H1 (cell line): ENCODE measurements at regions not wholly inside any gene's neighbourhood (a gene's known extent, or its start where the extent isn't known, plus 50 kb on each side); places are given as distances from the start of the nearest gene placed in this dataset.

Source experiments
- CTCF ChIA-PET: fragments of 300-600 bp; sonication (Branson Sonifier 250); formaldehyde crosslinking; loops from one replicate; lab custom pipeline; 2021; ENCODE audit not compliant: partially characterized antibody; lab: Charles Lee
- POLR2A ChIA-PET: fragments of 300-600 bp; sonication (Branson Sonifier 250); formaldehyde crosslinking; loops from one replicate; lab custom pipeline; 2021; ENCODE audit warnings: inconsistent platforms; ENCODE audit not compliant: partially characterized antibody; lab: Charles Lee
- DNase-seq, 2 experiments: peaks; one replicate each; pipeline versions ENCODE4 v3.0.0 to v3.0.0-alpha.2; 2010 to 2022; ENCODE audit warnings: low spot score in 2 of 2, low read depth in 1 of 2, mixed read lengths in 1 of 2
- FAIRE-seq: peaks from 2 replicates; lab custom pipeline; 2011; peaks lifted over from hg19 to GRCh38; lab: Jason Lieb, UNC
- H2AFZ ChIP-seq: 2 replicates; pipeline ENCODE4 v1.8.1; 2012; ENCODE audit warnings: low read length, inconsistent platforms
- H2AK5ac ChIP-seq: 2 replicates; pipeline ENCODE4 v1.6.1; 2013; ENCODE audit warnings: low read depth, low read length
- H2BK120ac ChIP-seq: replicated peaks from 2 replicates; pipeline ENCODE3; 2013; ENCODE audit warnings: low read depth, low read length, inconsistent platforms
- H2BK12ac ChIP-seq: 2 replicates; pipeline ENCODE4 v1.6.1; 2013; ENCODE audit warnings: low read depth, low read length
- H2BK15ac ChIP-seq: 2 replicates; pipeline ENCODE4 v1.6.1; 2013; ENCODE audit warnings: low read length
- H2BK20ac ChIP-seq: 2 replicates; pipeline ENCODE4 v1.6.1; 2013; ENCODE audit warnings: low read length
- H2BK5ac ChIP-seq: 2 replicates; pipeline ENCODE4 v1.6.1; 2013; ENCODE audit warnings: low read depth, low read length
- H3K14ac ChIP-seq: 2 replicates; pipeline ENCODE4 v1.6.1; 2013; ENCODE audit warnings: inconsistent platforms; ENCODE audit not compliant: insufficient read length
- H3K18ac ChIP-seq: 2 replicates; pipeline ENCODE4 v1.6.1; 2013; ENCODE audit warnings: low read length; ENCODE audit errors: extremely low read depth
- H3K23ac ChIP-seq: 2 replicates; pipeline ENCODE4 v1.6.1; 2013; ENCODE audit warnings: inconsistent platforms; ENCODE audit not compliant: insufficient read length
- H3K23me2 ChIP-seq: 2 replicates; pipeline ENCODE4 v1.6.1; 2013; ENCODE audit warnings: low read depth, low read length
- H3K27ac ChIP-seq: 2 replicates; pipeline ENCODE4 v1.6.1; 2011; ENCODE audit warnings: low read depth, low read length, inconsistent platforms
- H3K27me3 ChIP-seq, 4 experiments: replicated peaks in 1 of 4; 1 replicate in 1 of 4; 2 replicates in 3 of 4; pipeline versions ENCODE4 v1.6.1 to v1.8.1; 2011 to 2013; ENCODE audit warnings: low read length in 3 of 4, mild to moderate bottlenecking in 3 of 4, inconsistent platforms in 2 of 4, mixed read lengths in 2 of 4, moderate library complexity in 1 of 4; ENCODE audit not compliant: control insufficient read depth in 3 of 4, insufficient read depth in 3 of 4; ENCODE audit errors: extremely low read depth in 1 of 4
- H3K36me3 ChIP-seq, 4 experiments: 2 replicates each; pipeline versions ENCODE4 v1.6.1 to v1.8.1; 2011 to 2013; ENCODE audit warnings: mild to moderate bottlenecking in 4 of 4, low read length in 3 of 4, moderate library complexity in 2 of 4, control low read depth in 1 of 4, inconsistent platforms in 1 of 4; ENCODE audit not compliant: insufficient read depth in 4 of 4, control insufficient read depth in 2 of 4
- H3K4ac ChIP-seq: replicated peaks from 2 replicates; pipeline ENCODE3; 2013; ENCODE audit warnings: low read length, low read depth, mixed read lengths, inconsistent platforms; ENCODE audit not compliant: insufficient read length
- H3K4me1 ChIP-seq, 4 experiments: replicated peaks in 1 of 4; 1 replicate in 1 of 4; 2 replicates in 3 of 4; pipeline versions ENCODE4 v1.6.1 to v1.8.1; 2011 to 2013; ENCODE audit warnings: low read length in 3 of 4, inconsistent platforms in 2 of 4, mixed read lengths in 1 of 4; ENCODE audit not compliant: insufficient read depth in 4 of 4, control insufficient read depth in 3 of 4
- H3K4me2 ChIP-seq, 2 experiments: 2 replicates each; pipeline versions ENCODE4 v1.6.1 to v1.8.1; 2011 to 2013; ENCODE audit warnings: low read depth in 2 of 2, low read length in 2 of 2, control low read depth in 1 of 2, inconsistent platforms in 1 of 2, mild to moderate bottlenecking in 1 of 2; ENCODE audit not compliant: insufficient read depth in 1 of 2
- H3K4me3 ChIP-seq, 4 experiments: fragments of 200-600, 300-600 bp in 1 of 4; sonication (generic), shearing (Covaris generic), sonication (Bioruptor Twin) in 1 of 4; 2 replicates each; pipeline versions ENCODE4 v1.5.1 to v1.8.1; 2011 to 2016; ENCODE audit warnings: low read length in 4 of 4, low read depth in 3 of 4, control low read depth in 2 of 4, inconsistent platforms in 2 of 4, mild to moderate bottlenecking in 2 of 4, mixed read lengths in 1 of 4, moderate library complexity in 1 of 4; ENCODE audit not compliant: insufficient read depth in 2 of 4; ENCODE audit errors: extremely low read depth in 1 of 4
- H3K56ac ChIP-seq: replicated peaks from 2 replicates; pipeline ENCODE3; 2013; ENCODE audit warnings: low read depth, mild to moderate bottlenecking, mixed read lengths, low read length, inconsistent platforms; ENCODE audit not compliant: insufficient read length
- H3K79me1 ChIP-seq: 2 replicates; pipeline ENCODE4 v1.6.1; 2013; ENCODE audit warnings: low read depth, low read length, control low read depth
- H3K79me2 ChIP-seq, 2 experiments: 2 replicates each; pipeline versions ENCODE4 v1.6.1 to v1.8.1; 2012 to 2013; ENCODE audit warnings: low read length in 2 of 2, mild to moderate bottlenecking in 2 of 2, inconsistent platforms in 1 of 2; ENCODE audit not compliant: insufficient read depth in 2 of 2, control insufficient read depth in 1 of 2
- H3K9ac ChIP-seq, 4 experiments: replicated peaks in 1 of 4; 1 replicate in 1 of 4; 2 replicates in 3 of 4; pipeline versions ENCODE4 v1.6.1 to v1.8.1; 2011 to 2013; ENCODE audit warnings: low read depth in 3 of 4, low read length in 3 of 4, control low read depth in 2 of 4, mild to moderate bottlenecking in 2 of 4, moderate library complexity in 2 of 4, inconsistent platforms in 1 of 4; ENCODE audit errors: extremely low read depth in 1 of 4
- H3K9me3 ChIP-seq, 2 experiments: 2 replicates each; pipeline versions ENCODE4 v1.6.1 to v1.8.1; 2012 to 2013; ENCODE audit warnings: mild to moderate bottlenecking in 2 of 2, moderate library complexity in 2 of 2, control low read depth in 1 of 2, inconsistent platforms in 1 of 2, low read depth in 1 of 2, low read length in 1 of 2, mixed read lengths in 1 of 2; ENCODE audit not compliant: insufficient read depth in 2 of 2
- H4K20me1 ChIP-seq, 2 experiments: replicated peaks in 1 of 2; 2 replicates each; pipeline versions ENCODE3 to v1.8.1; 2011 to 2013; ENCODE audit warnings: inconsistent platforms in 2 of 2, low read length in 2 of 2, mild to moderate bottlenecking in 1 of 2; ENCODE audit not compliant: insufficient read depth in 2 of 2, control insufficient read depth in 1 of 2
- H4K5ac ChIP-seq: 2 replicates; pipeline ENCODE4 v1.6.1; 2013; ENCODE audit warnings: low read length, low read depth, mixed read lengths, inconsistent platforms; ENCODE audit not compliant: insufficient read length
- H4K8ac ChIP-seq: 2 replicates; pipeline ENCODE4 v1.8.0; 2013; ENCODE audit warnings: mild to moderate bottlenecking, moderate library complexity, low read length, inconsistent platforms; ENCODE audit not compliant: insufficient read depth; ENCODE audit errors: extremely low read depth
- H4K91ac ChIP-seq: replicated peaks from 2 replicates; pipeline ENCODE3; 2013; ENCODE audit warnings: low read length, mixed read lengths, inconsistent platforms; ENCODE audit not compliant: insufficient read length
- CBX8 ChIP-seq: fragments of 300-800, 300-1000 bp; sonication (generic); IDR thresholded peaks from 2 replicates; pipeline ENCODE4 v1.7.1; 2016; ENCODE audit warnings: low read depth, low read length, borderline replicate concordance
- CHD2 ChIP-seq: IDR thresholded peaks from 2 replicates; pipeline ENCODE4 v1.6.1; 2012; ENCODE audit warnings: low read length, improper control_type of control experiment
- CREB1 ChIP-seq: IDR thresholded peaks from 2 replicates; pipeline ENCODE4 v1.6.1; 2012; ENCODE audit warnings: inconsistent platforms
- CTBP2 ChIP-seq: IDR thresholded peaks from 2 replicates; pipeline ENCODE4 v1.7.0; 2011; ENCODE audit warnings: borderline replicate concordance, mild to moderate bottlenecking, moderate library complexity, mixed read lengths, low read length; ENCODE audit not compliant: insufficient read depth, insufficient read length
- EP300 ChIP-seq, 2 experiments: IDR thresholded peaks; 1 replicate in 1 of 2; 2 replicates in 1 of 2; pipeline ENCODE4 v1.6.1; 2011 to 2012; ENCODE audit warnings: low read depth in 2 of 2, low read length in 2 of 2, mild to moderate bottlenecking in 2 of 2, borderline replicate concordance in 1 of 2, inconsistent platforms in 1 of 2, moderate library complexity in 1 of 2
- JUN ChIP-seq: IDR thresholded peaks from 2 replicates; pipeline ENCODE4 v1.6.1; 2011; ENCODE audit warnings: low read depth, mild to moderate bottlenecking, improper control_type of control experiment, low read length
- MAFK ChIP-seq: IDR thresholded peaks from 2 replicates; pipeline ENCODE4 v1.6.1; 2012; ENCODE audit warnings: low read depth, mild to moderate bottlenecking, improper control_type of control experiment, low read length
- NRF1 ChIP-seq: IDR thresholded peaks from 2 replicates; pipeline ENCODE4 v1.6.1; 2011; ENCODE audit warnings: mild to moderate bottlenecking, low read depth, low read length, improper control_type of control experiment
- RAD21 ChIP-seq, 2 experiments: IDR thresholded peaks in 1 of 2; conservative IDR thresholded peaks in 1 of 2; 2 replicates each; pipeline ENCODE4 v1.6.1; 2011; ENCODE audit warnings: low read depth in 2 of 2, low read length in 2 of 2, improper control_type of control experiment in 1 of 2, inconsistent platforms in 1 of 2, mild to moderate bottlenecking in 1 of 2, moderate library complexity in 1 of 2
- SP4 ChIP-seq: IDR thresholded peaks from 2 replicates; pipeline ENCODE4 v1.6.1; 2012; ENCODE audit warnings: low read length, inconsistent platforms
- SRF ChIP-seq: IDR thresholded peaks from 2 replicates; pipeline ENCODE4 v1.6.1; 2011; ENCODE audit warnings: mild to moderate bottlenecking, low read depth, low read length, moderate library complexity
- TEAD4 ChIP-seq: IDR thresholded peaks from 2 replicates; pipeline ENCODE4 v1.6.1; 2012; ENCODE audit warnings: low read depth, low read length, inconsistent platforms, mixed read lengths
- WGBS, 2 experiments: shearing (Covaris generic) in 1 of 2; methylation state at CpG; one replicate each; pipeline versions ENCODE4 v1.1.6 to v1.1.7; 2013 to 2015; ENCODE audit warnings: low lambda C conversion rate in 2 of 2, mixed read lengths in 2 of 2, inconsistent platforms in 1 of 2, low coverage in 1 of 2, missing lambda C conversion rate in 1 of 2; ENCODE audit not compliant: insufficient replicate concordance in 2 of 2, insufficient coverage in 1 of 2, insufficient read length in 1 of 2; ENCODE audit errors: extremely low coverage in 1 of 2, missing lambda C conversion rate in 1 of 2; 5-methylcytosine and 5-hydroxymethylcytosine counted together
- TF ChIP-seq, protein P1 (sequence below): IDR thresholded peaks from 2 replicates; pipeline ENCODE4 v1.6.1; 2012; ENCODE audit warnings: inconsistent platforms

DNA sequence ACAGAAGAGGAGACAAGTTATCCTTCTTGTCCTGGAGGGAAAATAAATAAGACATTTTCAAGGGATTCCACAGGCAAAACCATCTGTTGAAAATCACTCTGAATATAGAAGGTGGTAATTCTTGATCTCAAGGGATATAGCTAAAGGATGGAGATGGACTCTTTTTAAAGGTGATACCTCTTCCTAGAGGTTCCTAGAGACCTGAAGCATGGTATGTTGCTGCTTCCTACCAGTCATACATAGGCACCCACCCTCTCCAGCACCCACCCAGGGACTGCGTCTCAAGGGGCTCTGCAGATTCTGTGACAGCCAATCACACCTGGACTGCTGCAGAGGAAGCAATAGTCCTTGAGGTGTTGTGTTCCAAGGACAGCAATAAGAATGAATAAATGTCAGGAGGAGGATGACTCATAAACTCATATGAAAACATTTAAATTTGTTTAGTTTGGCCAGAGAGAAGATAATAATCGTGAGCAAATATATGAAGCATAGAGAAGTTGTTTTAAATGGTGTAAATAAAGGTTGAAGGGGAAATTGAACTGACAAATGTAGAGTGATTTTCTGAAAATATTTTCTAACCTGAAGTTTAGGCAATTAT is 741.6 kb upstream of the CBLB start:
- no peak overlapping the region for H3K4me2 ChIP-seq
- TF ChIP-seq TEAD4 (no peak), SP4 (no peak), MAFK (no peak), CREB1 (no peak), SRF (no peak), EP300 (IDR thresholded peaks at IDR 0.05; ENCODE audit: borderline replicate concordance in 1 of 2, low read depth in 2 of 2, low read length in 2 of 2) (no peak), JUN (no peak), CTBP2 (no peak), RAD21 (IDR thresholded peaks at IDR 0.05 in 1 of 2, conservative IDR thresholded peaks at IDR 0.05 in 1 of 2; ENCODE audit: low read depth in 2 of 2, low read length in 2 of 2) (no peak), NRF1 (no peak), CHD2 (no peak), CBX8 (no peak)
- TF ChIP-seq, protein P1, sequence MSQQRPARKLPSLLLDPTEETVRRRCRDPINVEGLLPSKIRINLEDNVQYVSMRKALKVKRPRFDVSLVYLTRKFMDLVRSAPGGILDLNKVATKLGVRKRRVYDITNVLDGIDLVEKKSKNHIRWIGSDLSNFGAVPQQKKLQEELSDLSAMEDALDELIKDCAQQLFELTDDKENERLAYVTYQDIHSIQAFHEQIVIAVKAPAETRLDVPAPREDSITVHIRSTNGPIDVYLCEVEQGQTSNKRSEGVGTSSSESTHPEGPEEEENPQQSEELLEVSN, result no peak

More for the DNA sequence above, 741.6 kb upstream of the CBLB start:
- Histone ChIP-seq H3K23ac (no peak overlapping the region), H4K20me1 (no peaks in the 10 kb centered on the region), H4K91ac (peak overlapping the region; percentile 92), H4K5ac (peak overlapping the region; percentile 48), H3K23me2 (no peaks in the 10 kb centered on the region), H2BK15ac (no peak overlapping the region), H4K8ac (no peak overlapping the region), H3K9ac (no peak overlapping the region), H3K79me1 (no peaks in the 10 kb centered on the region), H2BK12ac (no peak overlapping the region), H2BK120ac (no peak overlapping the region), H3K27me3 (no peaks in the 10 kb centered on the region), H2BK20ac (no peak overlapping the region; the same call in 1 of the 2 replicates), H2BK5ac (no peak overlapping the region), H3K4me1 (peaks cover 0 to 3% (median 0%) of the 10 kb centered on the region in 4 experiments; a peak in 2 of 7 replicates), H2AFZ (no peak overlapping the region), H3K56ac (no peak overlapping the region), H3K36me3 (no peaks in the 10 kb centered on the region; a peak in 2 of 8 replicates), H3K14ac (no peak overlapping the region), H3K9me3 (peaks cover 3% of the 10 kb centered on the region in 2 experiments; a peak in 2 of 4 replicates), H3K18ac (peak overlapping the region; percentile 33; the same call in 1 of the 2 replicates), H3K4ac (no peak overlapping the region), H2AK5ac (no peak overlapping the region), H3K4me3 (no peak overlapping the region), H3K79me2 (no peaks in the 10 kb centered on the region), H3K27ac (no peak overlapping the region)
- FAIRE-seq (no peak), DNase-seq (no peak)
- POLR2A ChIA-PET, result no interaction called here
- 80 to 100% methylated on average over 1 to 2 of the region's 2 CpGs for WGBS, 2 experiments
- CTCF ChIA-PET, result interaction anchor here (0.5 to 2.8 kb wide), 12 partner anchors 19 to 923 kb away, joined by 3 to 12 read pairs (median 4); no protein-coding TSS in a partner anchor
